ENCODE measurements at regions not wholly inside any gene's neighbourhood (a gene's known extent, or its start where the extent isn't known, plus 50 kb on each side); places are given as distances from the start of the nearest gene placed in this dataset.

DNA sequence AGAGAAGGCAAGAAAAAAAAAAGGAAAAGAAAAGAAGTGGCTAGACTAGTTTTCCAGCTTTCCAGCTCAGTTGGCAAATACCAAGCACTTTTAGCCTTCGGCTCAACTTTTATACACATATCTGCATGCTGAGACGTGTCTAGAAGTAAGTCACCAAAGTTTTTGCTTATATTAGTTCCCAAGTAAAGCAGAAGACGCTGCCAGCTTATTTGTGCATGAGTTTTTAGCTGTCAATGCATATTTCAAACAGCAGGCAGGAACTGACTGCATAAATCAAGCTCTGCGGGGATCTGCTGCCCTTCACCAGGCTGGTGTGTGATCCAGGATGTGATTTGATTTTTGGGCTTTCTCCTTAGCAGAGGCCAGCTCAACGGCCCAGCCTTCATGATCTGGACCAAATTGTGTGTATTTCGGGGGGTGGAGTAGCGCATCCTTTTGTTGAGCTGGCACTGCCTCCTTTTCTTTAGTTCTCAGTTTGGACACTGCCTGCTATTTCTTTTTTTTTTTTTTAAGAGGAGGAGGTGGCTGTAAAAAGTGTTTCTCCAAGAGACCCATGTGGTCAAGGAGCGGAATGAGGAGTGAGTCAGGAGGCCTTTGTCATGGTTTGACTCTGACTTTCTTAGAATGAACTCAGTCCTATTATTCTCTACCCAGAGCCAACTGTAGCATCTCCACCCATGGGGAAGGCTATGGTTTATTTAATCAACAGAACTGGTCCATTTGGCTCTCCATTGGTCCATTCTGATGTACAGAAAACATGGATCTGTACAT lies 162.6 kb upstream of the XYLT1 start:
- DNase-seq, result no peak

DNA sequence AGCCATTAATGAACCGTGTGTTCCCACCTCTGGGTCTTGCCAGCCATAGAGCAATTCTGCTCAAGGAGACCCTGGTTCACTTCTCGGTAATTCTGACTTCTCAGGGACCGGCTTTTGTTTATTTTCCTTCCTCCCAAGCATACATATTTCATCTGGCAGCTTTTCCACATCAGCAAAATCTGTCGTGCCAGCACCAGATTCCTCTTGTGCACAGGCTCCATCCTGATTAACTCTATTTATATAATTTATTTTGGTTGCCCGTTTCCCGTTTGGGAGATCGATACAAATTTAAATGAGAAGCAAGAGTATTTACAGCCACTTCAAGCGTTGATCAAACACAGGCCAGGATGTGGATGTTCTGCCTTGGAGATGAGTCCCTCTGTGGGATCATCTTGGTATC lies 161.9 kb upstream of the XYLT1 start:
- DNase-seq, result no peak

DNA sequence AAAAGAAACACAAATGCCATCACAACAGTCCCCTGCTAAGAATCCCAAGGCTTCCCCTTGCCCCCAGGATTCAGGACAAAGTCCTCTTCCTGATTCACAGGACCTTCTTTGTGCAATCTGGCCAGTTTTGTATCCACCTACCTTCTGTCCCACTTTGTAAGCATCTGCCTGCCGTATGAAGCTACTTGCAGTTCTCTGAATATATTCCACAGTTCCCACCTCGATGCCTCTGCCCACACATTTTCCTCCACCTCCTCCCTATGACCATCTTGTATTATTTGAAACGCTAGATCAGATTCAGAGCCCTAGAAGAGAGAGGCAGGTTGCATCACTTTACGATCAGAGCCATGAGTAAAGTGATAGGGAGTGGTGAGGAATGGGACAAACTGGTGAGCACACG lies 159.2 kb upstream of the XYLT1 start:
- no peak for DNase-seq

DNA sequence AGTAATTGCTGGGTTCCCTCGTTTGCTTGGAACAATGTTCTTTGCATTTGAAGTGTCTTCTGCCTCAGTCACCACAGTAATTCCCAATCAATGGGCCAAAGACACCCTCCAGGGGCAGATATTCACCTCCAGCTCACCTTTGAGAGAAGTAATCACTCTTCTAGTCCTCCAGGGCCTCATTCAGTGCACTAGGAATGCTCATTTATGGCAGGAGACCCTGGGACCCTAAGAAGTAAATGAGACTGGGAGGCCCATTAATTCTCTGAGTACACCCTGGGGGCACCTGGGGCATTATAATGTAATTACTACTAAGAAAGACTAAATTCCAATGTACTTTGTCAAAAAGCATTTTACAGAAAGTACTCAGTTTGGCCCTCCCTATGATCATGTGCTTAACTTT lies 158.2 kb upstream of the XYLT1 start:
- no peak for DNase-seq

DNA sequence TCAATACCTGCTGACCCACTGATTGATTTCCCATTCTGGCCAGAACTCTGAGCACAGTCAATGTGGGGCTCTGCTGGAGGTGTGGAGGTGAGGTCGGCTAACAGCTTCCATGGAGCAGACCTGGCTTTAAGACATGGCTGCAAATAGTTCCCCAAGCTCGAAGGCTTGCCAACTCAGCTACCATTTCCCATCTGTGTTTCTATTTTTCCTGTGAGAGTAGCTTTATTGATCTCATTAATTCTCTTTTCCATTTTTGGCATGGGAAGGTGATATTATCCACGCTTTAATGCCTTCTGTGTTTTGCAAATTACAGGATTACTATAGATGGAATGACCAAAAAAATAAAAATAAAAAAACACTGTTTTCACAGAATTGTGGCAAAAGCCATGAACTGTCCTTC lies 151.6 kb upstream of the XYLT1 start:
- no peak for DNase-seq

DNA sequence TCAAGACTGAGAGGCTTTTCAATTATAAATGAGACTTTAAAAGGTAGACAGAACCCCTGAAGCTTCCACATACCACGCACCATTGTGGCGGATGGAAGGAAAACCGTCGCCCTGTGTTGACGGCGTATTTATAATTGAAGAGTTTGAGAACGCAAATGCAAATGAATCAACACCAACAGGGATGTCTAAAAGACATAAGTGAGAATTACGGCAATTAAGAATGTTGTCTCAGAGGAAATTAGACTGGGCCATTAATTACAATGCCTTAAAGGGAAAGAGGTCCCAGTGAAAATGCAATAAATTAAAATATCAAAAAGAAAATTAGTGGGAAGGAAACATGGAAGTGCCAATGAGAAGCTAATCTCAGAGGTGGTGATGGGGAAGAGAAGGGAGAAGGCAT lies 148.5 kb upstream of the XYLT1 start:
- DNase-seq, result no peak

DNA sequence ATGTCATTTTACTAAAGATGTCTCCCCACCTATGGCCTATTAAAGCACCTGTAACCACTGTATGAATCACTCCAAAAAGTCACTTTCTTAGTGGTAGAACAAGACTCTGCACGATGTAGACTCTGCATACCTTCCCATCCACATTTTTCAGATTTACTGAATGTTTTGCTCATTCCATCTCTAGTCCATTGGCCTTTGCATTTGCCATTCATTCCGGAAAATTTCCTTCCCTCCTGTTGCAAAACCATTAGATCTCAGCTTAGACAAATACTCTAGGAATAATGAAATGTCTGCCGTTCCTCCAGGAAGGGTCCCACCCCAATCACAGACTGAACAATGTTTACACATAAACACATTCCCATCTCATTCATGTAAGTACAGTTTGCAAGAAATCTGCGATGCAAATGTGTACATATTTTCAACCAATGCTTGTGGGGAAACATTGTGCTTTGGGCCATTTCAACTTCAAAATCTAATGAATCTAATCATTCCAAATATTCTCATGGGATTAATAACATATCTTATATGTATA lies 146.3 kb upstream of the XYLT1 start:
- no peak for DNase-seq

DNA sequence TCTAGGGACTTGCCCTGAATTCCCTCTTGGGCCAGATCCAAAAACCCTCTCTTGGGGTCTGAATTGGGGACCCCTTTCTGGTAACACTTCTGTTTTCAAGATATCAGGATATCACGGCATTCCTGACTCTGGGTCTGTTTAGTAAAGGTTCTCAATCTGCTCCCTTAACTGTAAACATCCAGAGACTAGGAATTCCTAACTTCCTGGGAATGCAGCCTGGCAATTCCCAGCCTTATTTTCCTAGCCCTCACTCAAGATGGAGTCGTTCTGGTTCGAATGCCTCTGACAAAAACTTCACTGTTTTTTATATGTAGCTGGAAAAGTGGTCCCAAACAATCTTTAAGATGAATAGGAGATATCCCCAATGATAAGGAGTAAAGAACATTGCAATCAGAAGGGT lies 141.6 kb upstream of the XYLT1 start:
- no peak for DNase-seq

DNA sequence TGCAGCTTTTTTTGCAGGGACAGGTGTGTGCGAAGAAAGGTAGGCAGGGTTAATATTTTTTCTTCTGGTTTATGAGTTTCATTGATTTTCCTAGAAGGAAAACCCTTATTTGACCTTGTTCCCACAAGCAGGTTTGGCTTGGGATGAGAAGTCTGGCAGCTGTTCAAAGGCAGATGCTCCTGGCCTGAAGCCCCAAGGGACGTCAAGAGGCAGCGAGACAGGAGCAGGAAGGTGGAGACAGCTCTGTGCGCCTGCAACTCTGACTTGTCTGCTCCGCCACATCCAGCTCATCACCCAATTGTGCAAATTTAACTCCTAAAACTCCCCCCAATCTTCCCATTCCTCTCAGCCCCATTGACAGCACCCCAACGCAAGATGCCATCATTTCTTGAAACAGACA lies 136.8 kb upstream of the XYLT1 start:
- DNase-seq, result no peak

DNA sequence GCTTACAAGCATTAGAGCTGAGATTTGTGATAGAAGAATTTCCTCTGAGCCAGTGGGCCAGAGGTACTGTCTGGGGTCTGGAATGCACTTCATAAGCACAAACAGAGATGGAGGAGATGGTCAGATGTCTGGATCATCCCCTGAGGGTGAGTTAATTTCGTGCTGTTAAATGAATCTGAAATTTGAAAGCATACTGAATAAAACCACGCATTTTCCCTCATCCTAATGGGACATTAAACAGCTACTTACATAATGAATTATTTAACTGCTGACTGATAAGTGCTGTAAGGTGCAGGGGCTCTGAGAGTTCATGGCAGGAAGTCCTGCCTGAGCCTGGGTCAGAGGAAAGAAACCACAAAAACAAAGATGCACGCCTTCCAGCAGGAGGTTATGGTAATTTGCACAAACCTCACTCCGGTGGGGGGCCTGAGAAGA lies 136.3 kb upstream of the XYLT1 start:
- DNase-seq, result no peak

DNA sequence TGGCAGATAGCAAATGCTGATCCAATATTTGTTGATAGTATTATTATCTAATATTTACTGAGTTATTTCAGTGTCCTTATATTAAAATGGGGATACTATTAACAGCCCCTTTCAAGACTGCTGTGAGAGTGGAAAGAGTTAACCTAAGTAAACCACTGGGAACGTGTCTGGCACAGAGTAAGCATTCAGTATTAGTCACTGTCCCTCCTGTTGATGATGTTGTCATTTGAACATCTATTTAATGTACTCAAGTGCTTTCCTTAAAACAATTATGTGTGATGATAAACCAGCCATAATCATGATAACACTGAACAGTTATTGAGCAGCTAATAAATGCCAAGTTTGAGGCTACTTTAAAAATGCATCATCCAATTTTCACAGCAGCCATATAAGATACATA lies 135.7 kb upstream of the XYLT1 start:
- no peak for DNase-seq

DNA sequence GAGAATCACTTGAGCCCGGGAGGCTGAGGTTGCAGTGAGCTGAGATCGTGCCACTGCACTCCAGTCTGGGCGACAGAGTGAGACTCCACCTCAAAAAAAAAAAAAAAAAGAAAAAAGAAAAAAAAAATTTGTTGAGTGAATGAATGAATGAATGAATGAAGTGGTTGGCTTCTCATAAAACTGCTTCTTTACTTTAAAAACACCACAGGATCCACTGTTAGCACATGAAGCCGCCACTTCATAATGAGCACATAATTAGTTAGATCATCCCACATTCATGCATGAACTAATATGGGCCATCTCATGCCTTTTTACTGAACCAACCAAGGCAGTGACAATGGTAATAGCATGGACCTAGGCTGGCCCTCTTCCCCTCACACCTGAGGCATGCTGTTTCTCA lies 135.0 kb upstream of the XYLT1 start:
- DNase-seq, result no peak

DNA sequence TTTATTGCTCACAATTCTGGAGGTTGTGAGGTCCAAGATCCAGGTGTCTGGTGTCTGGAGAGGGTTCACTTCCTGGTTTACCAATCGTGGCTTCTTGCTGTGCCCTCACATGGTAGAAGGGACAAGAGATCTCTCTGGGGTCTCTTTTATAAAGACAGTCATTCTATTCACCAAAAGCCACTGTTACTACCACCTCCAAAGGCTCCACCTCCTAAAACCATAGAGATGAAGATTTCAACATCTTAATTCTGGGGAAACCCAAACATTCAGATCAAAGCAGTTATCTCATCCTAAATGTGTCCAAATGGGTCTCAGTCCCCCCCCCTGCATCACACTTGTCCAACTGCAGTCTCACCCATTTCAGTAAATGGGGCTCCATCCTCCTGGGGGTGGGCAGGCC lies 132.9 kb upstream of the XYLT1 start:
- no peak for DNase-seq

DNA sequence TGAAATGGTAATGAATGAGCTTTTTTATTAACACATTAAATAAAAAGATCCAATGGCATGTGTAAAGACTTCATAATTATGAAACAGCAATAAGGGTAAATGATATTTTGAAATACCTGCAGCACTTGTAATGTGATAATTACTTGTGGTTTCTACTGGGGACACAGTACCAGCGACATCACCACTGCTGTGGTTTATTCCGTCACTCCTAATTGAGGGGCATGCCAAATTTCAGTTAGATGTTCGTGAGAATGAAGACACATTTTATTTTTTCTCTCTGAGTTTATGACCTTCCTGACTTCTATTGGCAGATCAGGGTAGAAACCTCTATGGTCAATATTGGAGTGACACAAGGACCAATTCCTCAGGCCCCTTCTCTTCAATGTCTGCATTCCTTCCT lies 131.9 kb upstream of the XYLT1 start:
- no peak for DNase-seq

DNA sequence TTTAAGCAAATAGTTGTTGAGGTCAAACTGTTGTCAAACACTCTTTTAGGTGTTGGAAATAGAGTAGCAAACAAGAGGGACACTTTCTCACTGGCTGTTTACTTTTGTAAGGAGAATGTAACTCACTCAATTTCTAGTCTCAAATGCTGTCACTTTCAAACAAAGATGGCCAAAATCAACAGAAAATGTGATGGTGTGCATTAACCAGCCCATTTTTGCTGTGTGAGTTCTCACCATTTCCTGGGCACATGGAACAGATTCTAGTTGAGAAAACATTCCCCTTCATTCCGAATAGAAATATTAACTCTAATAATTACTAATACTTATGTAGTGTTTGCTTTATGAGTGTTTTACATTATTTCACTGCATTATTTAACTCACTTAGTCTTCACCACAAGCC lies 128.2 kb upstream of the XYLT1 start:
- no peak for DNase-seq

DNA sequence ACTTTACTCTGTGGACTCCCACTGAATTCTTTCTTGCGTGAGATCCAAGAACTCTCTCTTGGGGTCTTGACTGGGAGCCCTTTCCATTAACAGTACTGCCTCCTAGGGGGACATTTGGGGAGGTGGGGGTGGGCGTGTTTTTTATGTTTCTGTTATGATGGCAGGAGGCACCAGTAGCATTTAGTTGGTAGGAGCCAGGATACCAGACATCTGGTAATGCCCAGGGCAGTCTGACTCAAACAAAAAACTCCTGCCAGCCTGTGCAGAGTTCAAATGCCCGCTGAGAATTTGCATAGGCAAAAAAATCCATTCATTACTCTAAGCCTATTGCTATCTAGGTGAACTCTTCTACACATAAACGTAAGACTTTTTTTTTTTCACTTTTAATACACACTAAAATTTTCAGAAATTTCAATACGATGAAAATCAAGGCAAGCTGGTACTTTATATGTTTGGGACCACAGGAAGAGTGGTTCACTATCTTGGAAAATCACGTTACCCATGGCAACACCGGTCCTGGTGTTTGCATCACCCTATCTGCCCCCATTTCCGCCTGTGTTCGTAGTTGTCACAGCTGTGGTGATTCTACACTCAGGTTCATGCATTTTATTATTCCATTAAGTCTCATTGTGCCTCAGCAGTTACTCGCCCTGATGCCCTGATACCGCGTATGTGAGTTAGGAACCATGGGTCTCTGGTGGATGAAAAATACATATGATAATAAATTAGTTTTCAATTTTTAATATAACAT lies 121.1 kb upstream of the XYLT1 start:
- no peak for DNase-seq

DNA sequence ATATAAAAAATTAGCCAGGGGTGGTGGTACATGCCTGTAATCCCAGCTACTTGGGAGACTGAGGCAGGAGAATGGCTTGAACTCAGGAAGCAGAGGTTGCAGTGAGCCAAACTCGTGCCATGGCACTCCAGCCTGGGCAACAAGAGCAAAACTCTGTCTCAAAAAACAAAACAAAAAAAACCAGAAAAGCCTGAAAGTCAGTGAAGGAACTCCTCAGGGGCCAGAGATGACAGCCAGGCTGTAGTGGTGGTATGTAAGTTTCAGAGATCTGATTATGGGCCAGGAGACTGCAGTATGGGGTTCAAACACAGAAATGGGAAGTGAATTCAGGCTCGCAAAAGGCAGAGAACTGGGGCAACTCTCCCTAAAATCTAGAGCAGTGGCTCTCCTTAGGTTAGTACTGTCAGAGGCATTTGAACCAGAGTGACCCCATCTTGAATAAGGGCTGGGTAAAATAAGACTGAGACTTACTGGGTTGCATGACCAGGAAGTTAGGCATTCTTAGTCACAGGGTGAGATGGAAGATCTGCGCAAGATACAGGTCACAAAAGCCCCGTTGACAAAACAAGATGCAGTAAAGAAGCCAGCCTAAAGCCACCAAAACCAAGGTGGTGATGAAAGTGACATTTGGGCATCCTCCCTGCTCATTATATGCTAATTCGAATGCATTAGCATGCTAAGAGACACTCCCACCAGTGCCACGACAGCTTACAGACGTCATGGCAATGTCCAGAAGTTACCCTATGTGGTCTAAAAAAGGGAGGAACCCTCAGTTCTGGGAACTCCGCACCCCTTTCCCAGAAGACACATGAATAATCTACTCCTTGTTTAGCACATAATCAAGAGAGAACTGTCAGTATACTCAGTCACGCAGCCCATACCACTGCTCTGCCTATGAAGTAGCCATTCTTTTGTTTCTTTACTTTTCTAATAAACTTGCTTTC lies 120.2 kb upstream of the XYLT1 start:
- DNase-seq, result no peak

DNA sequence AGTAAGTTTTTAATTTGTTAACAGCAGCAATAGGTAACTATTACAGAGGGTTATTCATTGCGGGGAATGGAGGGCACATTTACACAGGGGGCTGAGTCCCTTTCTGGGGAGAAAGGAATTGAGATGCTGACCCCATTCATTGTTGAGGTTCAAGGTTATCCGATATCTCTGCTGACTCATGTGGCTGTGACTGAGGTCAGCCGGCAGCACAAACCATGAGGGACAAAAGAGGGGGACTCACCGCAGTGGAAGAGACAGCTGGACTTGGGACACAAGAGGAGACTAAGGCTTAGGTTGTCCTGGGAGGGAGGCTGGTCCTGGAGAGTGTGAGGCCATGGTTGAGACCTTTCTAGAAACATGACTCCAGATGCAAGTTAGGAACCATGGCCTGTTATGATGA lies 119.1 kb upstream of the XYLT1 start:
- DNase-seq, result no peak

DNA sequence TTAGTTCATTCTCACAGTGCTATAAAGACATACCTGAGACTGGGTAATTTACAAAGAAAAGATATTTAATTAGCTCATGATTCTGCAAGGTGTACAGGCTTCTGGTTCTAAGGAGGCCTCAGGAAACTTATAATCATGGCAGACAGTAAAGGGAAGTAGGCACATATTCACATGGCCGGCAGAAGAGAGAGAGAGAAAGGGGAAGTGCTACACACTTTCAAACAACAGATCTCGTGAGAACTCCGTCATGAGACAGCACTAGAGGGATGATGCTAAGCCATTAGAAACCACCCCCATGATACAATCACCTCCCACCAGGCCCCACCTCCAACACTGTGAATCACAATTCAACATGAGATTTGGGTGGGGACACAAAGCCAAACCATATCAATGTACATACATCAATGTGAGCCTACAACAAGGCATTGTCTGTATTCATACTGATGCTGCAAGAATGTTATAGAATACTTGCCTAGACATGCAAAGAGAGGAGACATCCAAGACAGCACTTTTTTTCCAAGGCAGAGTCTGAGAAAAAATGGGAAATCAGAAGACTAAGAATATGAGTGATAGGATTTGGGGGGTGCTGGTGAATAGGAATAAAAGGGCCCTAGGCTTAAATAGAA lies 114.8 kb upstream of the XYLT1 start:
- DNase-seq, result peak in 2 of 4 experiments; percentile 6 to 25

DNA sequence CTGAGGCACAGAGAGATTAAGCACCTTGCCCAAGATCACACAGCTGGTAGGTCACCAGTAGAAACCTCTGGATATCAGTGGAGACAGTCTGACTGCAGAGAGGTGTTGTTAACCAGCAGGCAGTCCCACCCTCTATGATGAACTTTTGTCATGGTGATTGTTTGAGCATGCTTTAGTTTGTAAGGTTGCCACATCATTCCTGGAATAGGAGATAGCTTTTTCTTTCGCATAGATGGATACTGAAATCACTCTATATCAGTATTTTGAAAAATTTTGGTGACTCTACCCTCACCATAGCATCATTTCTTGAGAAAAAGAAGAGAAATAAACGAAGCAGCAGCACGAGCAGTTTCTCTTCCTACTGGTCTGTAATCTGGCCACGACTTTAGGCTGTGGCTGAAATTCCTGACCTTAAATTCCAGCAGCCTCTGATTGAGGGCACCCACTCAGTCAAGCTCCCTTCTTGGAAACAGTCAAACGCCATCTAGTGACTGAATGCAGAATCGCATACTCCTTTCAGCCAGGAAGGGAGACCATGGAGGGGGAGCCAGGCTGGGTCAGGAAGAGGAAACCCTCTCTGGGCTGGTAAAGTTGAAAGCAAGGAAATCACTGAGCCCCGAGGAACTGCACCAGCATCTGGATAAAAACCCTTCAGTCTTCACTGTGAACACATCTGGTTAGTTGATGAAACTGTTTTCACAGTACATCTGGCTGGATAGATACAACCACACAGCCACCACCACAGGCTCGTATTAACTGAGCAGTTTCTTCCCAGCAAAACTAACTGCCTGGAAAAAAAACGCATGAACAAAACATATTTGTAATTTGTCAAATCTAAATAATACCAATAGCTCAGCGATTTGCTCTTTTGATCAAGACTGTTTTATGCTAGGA lies 108.5 kb upstream of the XYLT1 start:
- peak; percentile 80 to 86 (median 84) for DNase-seq

DNA sequence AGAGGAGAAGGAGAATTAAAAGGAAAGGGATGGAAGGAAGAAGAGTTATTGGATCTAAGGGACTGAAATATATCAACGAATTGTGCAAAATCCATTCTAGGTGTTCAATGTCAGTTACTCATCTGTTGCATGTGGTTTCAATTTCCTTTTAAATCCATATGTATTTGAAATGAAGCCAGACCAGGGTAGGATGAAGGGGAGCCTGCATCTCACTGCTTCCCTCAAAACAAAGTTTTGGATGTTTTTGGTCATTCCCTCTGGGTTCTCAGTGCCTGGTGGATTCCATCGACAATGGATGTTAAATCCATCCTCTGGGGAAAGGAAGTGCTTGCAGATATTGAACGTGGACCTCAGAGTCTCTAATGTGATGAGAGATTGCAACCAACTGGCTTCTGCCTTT lies 103.5 kb upstream of the XYLT1 start:
- no peak for DNase-seq
